ENCODE measurements at regions not wholly inside any gene's neighbourhood (a gene's known extent, or its start where the extent isn't known, plus 50 kb on each side); places are given as distances from the start of the nearest gene placed in this dataset.
"Not testable (repeated sequence)": the region's sequence is repeated elsewhere in the genome, so short reads cannot be mapped to it uniquely, and the experiment has no call there.

DNA sequence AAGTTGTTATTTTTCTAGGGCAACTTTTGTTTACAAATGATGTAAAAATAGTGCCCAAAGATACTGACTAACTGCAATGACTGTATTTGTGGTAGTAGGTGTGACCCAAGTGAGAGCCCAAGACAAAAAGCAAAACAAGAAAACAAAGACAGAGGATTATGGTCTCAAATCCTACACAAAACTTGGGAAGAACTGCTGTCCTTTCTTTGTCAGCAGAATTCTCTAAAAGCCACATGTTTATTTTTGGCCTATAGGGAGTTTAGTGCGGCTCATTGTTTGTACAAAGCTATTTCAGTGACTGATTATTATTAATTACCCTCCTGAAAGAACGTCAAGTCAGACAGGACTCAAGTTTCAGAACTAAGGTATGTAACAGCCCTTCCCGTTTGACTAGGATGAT is 509.2 kb upstream of the SLC35B3 start:
- no peak for DNase-seq

DNA sequence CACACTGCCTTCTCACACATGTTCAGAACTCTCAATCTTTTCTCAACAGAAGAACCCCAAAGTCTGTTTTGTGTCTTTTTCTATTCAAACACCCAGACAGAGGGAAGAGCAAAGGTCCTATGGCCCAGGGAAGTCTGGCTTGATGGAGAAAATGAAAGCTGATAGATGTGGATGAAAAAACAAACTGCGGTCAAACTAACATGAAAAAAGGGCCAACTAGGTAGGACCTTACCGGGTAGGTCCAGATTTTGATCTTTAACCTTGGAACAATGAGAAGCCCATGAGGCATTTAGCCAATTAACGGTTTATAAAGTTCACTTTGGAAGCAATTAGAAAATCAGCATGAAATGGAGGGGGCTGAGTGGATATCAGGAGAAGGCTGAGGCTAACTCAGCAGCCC is 507.7 kb upstream of the SLC35B3 start:
- no peak for DNase-seq

DNA sequence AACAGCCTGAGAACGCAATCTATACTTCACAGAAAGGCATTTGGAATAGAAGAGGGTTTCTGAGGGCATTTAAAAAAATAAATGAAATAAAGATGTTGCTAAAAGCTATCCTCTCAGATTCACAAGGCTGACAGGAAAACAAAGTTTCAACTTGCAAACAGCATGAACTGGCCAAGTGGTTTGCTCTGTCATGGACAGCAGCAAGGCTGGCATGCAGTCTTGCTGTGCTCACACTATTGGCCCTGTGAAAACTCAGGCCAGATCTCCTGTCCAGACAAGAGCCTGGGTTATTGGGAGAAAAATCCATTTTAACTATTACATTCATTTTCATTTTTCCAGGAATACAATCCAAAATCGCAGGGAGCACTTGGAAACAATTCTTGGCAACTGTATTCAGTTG is 506.2 kb upstream of the SLC35B3 start:
- DNase-seq, result no peak

DNA sequence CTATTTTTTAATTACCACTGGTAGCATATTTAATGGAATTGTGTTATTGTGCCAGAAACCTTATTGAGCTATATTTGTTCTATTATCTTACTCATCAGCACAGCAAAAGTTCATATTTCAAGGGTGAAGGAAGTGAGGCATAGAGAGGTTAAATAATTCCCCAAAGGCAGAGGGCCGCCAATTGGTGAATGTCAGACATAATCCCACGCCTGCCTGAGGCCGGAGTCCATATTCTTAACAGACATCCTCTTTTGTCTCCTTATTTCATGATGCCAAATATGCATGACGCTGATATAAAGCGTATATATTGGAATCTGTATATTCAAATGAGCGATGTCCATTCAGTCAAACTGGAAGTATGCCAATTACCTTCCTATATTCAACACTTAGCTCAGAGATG is 505.0 kb upstream of the SLC35B3 start:
- no peak for DNase-seq

DNA sequence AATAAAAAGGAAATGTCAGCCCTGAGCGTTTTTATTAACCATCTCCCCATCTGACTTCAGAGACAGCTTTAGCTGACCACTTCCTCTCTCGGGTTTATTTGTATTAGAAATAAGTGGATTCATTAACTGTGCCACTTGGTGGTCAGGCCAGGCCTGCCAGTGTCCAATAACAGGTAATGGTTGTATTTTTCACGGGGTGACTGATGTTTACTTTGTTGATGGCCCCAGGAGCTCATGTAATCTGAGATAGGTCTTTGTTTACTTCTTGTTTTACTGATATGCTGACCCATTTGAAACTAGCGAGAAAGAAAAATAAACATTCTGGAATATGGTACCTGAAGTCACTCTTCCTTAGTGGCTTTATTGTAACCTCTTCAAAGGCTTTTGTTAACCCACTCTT is 504.3 kb upstream of the SLC35B3 start:
- no peak for DNase-seq

DNA sequence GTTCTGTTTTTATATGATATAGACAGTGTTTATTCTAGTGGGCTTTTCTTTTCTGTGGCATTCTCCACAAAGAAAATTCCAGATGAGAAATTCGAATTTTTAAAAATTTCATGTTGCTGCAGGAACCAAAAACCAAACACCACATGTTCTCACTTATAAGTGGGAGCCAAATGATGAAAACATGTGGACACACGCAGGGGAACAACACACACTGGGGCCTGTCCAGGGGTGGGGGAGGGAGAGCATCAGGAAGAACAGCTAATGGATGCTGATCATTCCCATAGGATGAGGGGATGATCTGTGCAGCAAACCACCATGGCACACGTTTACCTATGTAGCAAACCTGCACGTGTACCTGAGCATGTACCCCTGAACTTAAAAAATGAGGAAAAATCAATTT is 499.0 kb upstream of the SLC35B3 start:
- DNase-seq, result no peak

DNA sequence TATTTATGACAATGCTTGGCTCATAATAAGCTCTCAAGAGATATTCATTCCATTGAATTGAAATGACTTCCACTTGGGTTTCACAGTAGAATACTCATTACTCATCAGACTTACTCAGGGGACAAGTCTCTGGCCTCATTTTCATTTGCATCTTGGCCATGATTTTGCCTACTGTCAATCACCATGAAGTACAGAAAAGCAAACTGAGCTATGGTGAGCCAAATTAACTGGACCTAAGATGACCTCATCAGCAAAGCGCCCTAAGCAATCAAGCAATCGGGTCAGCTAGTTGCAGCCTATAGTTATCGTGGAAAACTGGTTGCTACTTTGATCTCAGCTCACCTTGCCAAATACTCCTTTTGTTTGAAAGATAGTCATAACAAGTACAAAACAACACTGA is 494.7 kb upstream of the SLC35B3 start:
- DNase-seq, result no peak

DNA sequence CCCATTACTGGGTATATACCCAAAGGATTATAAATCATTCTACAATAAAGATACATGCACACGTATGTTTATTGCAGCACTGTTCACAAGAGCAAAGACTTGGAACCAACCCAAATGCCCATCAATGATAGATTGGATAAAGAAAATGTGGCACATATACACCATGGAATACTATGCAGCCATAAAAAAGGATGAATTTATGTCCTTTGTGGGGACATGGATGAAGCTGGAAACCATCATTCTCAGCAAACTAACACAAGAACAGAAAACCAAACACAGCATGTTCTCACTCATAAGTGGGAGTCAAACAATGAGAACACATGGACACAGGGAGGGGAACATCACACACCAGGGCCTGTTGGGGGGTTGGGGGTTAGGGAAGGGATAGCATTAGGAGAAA is 484.9 kb upstream of the SLC35B3 start:
- not testable (repeated sequence) for DNase-seq

DNA sequence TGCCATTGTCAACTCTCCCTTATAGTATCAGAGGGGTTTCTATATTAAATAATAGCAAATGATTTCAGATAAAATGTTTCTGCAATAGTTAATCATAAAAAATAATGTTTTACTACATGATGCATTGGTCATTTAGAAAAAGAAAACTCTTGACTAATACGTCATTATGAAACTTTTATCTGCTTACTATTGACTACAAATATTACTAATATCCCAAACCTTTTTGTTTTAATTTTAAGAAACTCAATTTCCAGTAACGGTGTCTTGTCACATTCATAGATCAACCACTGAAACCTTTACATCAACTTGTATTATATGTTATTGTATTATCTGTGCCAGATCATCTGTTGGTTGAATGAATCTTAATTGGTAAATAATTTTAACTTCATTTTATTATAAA is 482.9 kb upstream of the SLC35B3 start:
- DNase-seq, result no peak

DNA sequence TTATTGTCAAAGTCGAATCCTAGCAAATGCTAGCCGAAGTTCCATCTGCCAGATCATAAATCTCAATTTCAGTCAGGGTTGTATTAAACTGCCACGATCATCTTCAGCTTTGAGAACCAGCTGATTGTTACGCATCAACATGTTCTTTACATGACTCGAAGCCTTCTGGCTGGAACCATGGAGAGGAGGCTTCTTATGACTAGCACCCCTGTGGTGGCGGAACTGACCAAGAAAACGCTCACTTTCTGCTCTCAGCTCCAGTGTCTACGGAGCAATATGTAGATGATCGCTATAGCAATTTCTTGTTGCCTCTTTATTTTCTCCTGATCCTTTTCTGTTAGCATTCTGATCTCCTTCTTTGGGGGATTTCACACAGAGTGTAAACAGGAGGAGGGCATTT is 479.4 kb upstream of the SLC35B3 start:
- no peak for DNase-seq

DNA sequence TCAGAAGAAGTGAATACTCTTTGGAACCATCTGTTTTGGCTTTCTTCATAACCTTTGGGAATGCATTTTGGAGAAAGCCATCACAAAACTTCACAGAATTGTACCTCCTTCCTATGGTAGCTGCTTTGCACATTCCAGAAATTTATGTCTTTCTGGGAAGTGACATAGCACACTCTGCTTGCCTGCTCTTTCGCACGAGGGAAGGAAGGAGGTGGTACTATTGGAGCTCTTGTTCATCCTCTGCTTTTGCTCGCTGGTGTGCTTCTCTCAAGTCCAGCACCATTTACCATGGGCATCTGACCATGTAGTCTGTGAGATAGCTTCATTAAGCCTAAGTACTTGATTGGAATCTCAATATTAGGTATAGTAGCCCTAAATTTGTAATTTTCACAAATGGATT is 473.3 kb upstream of the SLC35B3 start:
- no peak for DNase-seq

DNA sequence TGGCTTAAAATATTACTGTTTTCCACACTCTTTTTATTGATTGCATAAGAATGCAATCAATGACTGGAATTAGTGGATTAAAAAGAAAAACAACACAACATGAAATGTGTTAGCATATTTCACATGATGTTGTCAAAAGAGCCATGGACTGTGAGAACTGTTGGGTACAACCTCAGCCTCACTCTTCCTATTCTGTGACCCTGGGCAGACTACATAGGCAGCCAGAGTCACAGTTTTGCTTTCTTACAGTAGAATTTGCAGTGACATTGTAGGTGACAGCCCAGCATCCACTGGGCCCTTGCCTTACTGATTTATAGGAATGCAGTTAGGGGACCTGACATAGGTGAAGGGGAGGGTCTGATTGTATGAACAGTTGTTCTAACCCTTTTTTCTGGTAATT is 471.4 kb upstream of the SLC35B3 start:
- no peak for DNase-seq

DNA sequence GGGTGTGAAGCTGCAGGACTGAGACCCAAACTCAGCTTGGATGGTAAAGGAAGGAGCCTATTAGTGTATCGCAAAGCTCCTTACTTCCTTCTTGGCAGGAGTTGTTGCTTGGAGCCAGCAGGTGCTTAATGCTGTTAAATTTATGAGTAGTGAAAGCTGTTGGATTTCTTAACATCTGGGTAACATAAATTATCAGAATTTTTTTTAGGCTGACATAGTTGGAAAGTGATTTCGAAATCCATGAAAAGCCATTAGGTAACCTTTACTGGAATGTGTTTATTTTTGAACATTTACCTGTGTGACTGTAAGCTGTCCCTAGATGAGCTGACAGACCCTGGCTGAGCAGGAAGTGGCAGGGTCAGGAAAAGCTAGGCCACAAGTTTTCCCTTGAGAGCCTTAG is 470.4 kb upstream of the SLC35B3 start:
- DNase-seq, result no peak

DNA sequence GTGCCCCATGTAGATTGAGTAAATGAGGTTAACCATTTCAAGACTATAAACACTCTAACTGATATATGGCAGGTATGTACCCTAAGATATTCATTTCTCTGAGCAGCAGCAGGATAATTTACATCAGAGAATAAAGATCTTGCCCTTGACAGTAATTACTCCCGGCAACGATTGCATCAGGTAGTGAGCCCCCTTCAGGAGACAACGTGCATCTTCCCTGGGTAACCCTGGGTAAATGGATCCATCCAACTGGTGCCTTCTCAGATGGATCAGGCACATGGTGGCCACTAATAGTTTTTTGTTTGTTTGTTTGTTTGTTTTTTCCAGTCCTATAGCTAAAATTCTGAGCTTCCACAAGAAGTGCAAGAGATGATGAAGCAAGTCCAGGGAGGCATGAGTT is 469.4 kb upstream of the SLC35B3 start:
- DNase-seq, result no peak

DNA sequence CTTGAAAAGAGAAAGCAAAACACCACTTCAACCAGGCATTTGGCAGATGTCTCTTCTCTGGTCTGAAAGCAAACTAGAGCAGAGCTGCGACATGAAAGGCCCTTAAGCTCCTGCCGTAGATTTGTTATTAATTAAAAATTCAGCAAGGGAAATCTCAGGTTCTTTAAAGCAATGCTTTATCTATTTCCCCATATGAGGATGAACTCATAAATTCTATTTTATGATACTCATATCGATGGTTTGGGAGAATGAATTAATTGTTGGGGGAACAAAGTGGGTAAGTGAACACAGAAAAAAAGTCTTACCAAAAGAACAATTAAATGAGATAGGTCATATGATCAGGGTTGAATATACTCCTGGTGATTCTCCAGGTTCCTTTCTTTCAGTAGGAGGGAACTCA is 464.7 kb upstream of the SLC35B3 start:
- no peak for DNase-seq

DNA sequence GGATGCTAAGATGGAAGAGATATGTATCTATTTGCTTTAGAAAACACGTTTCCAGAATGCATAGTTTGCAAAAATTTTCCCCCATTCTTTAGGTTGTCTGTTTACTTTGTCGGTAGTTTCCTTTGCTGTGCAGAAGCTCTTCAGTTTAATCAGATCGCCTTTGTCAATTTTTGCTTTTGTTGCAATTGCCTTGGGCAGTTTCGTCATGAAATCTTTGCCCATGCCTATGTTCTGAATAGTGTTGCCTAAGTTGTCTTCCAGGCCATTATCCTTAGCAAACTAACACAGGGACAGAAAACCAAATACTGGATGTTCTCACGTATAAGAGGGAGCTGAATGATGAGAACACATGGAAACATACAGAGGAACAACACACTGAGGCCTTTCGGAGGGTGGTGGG is 454.2 kb upstream of the SLC35B3 start:
- no peak for DNase-seq

DNA sequence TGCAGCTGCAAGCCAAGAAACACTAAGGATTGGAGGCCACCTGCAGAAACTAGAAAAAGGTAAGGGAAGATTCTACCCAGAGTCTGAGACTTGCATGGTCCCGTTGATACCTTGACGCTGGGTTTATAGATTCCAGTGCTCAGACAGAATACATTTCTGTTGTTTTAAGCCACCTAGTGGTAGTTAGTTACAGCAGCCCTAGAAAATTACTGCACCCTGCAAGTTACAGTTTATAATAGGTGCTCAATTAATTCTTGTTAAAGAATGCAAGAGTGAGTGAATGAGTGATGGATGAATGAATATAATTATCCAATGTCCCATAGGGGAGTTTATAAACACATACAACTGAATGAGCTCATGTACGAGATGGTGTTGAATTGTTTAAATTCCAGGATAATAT is 453.1 kb upstream of the SLC35B3 start:
- DNase-seq, result no peak

DNA sequence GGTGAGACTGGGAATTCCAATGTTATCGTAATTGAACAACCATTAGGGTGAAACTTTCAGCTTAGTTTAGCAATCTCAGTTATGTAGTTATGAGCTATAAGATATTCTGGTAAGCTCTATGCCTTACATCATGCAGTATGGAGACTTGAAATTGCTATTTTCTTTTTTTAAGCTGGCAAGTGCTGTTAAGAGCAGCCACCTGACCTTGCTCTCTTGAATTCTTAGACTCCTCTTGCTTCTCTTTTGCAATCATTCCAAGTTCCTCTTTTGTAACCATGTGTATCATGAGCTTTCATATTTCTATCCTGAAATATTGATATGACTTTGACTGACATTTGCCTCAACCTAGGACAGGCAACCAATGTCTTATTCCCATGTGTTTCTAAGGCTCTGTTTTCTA is 446.3 kb upstream of the SLC35B3 start:
- DNase-seq, result no peak

DNA sequence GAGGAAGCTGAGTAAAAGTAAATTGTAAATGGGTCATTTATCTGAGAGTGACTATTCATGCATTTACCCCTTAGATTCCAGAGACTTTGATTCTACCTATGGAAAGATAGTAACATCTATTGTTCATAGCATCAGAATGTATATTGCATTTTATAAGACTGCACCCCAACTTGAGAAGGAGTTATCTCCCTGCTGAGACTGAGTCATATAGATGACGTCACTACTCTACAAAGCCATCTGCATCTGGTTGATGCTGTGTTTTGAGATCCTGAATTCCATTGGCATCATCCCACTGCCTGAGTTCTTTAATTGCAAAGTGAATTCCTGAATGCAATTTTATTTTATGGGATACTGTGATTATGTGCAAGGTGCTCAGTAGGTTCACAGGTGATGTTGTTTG is 444.0 kb upstream of the SLC35B3 start:
- no peak for DNase-seq

DNA sequence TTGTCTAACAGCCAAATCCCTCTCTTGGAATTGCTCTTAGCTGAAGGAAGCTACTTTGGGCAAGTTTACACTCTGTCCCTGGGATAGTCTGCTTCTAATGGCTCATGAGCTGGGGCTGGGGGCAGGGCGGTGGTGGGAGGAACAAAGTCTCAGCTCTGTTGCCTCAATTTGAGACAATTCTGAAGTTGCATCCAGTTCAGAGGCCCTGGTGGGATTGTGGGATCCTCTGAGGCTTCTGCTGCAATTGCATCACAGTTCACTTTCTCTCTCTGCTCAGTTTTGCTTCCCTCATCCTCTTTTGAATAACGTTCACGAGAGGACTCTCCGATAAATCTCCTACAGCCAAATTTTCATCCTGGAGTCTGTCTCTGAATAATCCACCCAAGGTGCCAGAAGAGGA is 440.6 kb upstream of the SLC35B3 start:
- no peak for DNase-seq

DNA sequence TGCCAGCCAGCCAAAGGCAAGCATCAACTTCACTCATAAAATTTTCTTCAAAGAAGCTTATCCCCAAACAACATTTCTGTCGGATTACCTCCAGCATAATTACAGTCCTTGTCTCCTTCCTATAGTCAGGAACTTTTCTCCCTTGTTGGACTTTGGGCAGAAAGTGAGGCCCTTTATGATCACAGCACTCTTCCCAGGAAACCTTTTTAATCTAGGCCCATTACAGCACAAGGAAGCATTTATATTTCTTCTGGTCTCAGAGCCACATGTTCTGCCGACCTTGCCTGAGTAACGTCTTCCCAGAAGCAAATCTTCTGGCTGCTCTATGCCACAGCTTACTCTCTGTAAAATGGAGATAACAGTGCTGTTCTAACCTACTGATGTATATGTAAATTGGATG is 437.2 kb upstream of the SLC35B3 start:
- no peak for DNase-seq

DNA sequence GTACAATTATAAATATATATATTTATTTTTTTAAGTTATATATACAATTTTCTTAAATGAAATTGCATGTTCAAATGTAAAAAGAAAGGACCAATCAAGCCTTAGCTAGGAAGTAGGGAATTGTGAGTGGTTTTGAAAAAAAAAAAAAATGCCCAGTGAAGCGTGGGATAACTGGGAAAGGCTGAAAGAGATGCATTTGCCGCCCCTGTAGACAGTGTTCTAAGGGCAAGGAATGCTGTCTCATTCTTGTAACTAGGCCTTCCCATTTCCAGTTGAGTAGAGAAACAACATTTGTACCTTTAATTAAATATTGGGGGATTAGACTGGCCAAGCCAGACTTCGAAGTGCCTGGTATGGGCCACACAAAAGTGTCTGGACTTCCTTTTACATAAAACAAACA is 430.1 kb upstream of the SLC35B3 start:
- no peak for DNase-seq

DNA sequence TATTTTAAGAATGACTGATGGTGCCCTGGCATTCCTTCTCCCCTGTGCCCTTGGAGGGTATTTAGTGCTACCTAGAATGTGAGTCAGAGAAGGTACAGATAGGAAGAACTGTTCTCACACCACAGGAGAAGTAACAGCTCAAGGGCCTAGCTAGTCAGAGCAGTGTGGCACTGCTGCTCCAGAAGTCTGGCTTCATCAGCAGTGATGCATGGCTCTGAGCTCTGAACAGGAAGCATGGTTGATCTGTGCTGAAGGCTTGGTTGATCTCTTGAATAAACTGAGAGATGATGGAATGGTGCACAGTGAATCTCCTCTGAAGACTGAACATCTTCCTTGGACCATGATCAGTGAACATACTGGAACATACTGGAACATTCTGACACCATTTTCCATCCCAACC is 425.3 kb upstream of the SLC35B3 start:
- DNase-seq, result no peak

DNA sequence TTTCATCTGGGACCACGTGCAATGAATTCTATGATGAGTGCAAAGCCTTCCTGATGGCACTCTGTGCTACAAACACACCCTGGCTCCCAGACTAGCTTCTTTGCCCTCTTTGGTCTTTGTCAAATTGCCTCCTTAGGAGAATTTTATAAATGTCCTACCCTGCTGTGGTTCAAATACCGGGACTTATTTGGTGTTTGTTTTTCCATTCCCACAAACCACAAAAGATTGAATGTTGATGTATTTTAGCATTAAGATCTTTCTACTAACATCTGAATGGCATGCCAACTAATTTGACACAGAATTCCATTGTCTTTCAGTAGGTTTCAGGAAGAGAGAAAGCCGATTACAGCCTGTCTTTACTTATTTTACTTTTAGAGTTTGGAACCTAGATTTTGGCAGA is 424.2 kb upstream of the SLC35B3 start:
- no peak for DNase-seq

DNA sequence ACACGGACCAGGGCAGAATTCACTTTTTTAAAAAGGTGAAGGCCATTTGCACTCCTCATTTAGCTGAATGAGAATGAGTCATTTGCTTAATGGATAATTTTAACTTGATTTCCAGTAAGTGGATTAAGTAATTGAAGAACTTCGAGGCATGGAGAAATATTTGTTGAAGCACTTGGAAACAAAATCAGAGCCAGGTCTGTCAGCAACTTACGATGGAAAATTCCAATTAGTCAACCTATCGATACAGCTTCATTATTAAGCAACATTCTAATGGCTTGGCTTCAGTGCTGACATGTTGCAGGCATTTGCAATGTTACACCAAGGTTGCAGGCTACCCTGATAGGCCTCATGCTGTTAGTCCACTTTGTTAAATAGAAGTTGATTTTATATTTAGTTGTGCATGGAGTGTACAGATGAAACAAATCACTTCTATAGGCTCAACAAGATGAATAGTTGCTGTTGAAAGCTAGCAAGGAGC is 423.5 kb upstream of the SLC35B3 start:
- DNase-seq, result no peak

DNA sequence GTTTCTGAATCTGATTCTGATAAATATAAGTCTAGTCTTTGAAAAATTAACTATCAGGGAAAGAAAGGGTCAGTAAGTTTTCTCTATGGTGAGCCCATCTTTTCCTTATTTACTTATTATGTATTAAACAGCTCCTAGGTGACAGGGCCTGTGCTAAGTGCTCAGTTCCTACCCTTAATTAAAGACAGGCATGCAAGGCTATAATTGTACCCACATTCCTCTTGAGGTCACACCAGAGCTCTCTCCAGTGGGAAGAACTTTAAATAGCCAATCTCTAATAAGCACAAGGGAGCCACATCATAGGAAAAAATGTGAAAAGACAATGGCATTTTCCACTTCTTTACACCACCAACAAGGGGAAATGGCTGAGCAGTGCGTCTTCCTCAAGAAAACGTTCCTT is 421.8 kb upstream of the SLC35B3 start:
- no peak for DNase-seq
